NCI-H2171 treated with DMSO at 0.1 percent for 48 hours (cell line): ENCODE measurements at regions not wholly inside any gene's neighbourhood (a gene's known extent, or its start where the extent isn't known, plus 50 kb on each side); places are given as distances from the start of the nearest gene placed in this dataset.

Experiments
- DNase-seq: peaks from one replicate; lab custom pipeline; 2025; lab: John Stamatoyannopoulos, UW

GRCh38 chr1:187310038-187310631 is 481.4 kb downstream of the PLA2G4A start:
- no peak for DNase-seq

- no peak for DNase-seq
Observed at GRCh38 chr1:187313115-187313514, 484.4 kb downstream of the PLA2G4A start.

GRCh38 chr1:187326557-187326956 is 497.8 kb downstream of the PLA2G4A start:
- no peak for DNase-seq

GRCh38 chr1:187336441-187337168 is 507.9 kb downstream of the PLA2G4A start:
- DNase-seq: peak; percentile 65

- no peak for DNase-seq
Observed at GRCh38 chr1:187338762-187339412, 510.1 kb downstream of the PLA2G4A start.

GRCh38 chr1:187342495-187342894 is 513.7 kb downstream of the PLA2G4A start:
- DNase-seq: no peak

- DNase-seq: no peak
Observed at GRCh38 chr1:187374082-187374481, 545.3 kb downstream of the PLA2G4A start.

- no peak for DNase-seq
Observed at GRCh38 chr1:187374742-187375141, 546.0 kb downstream of the PLA2G4A start.

- DNase-seq: no peak
Observed at GRCh38 chr1:187383366-187383765, 554.6 kb downstream of the PLA2G4A start.

- no peak for DNase-seq
Observed at GRCh38 chr1:187384504-187384903, 555.8 kb downstream of the PLA2G4A start.

- no peak for DNase-seq
Observed at GRCh38 chr1:187390215-187390818, 561.6 kb downstream of the PLA2G4A start.

GRCh38 chr1:187396226-187396625 is 567.5 kb downstream of the PLA2G4A start:
- no peak for DNase-seq

GRCh38 chr1:187396929-187397796 is 568.4 kb downstream of the PLA2G4A start:
- DNase-seq: no peak

GRCh38 chr1:187408212-187409004 is 579.7 kb downstream of the PLA2G4A start:
- no peak for DNase-seq

GRCh38 chr1:187409341-187409740 is 580.6 kb downstream of the PLA2G4A start:
- no peak for DNase-seq

GRCh38 chr1:187411118-187411517 is 582.4 kb downstream of the PLA2G4A start:
- DNase-seq: no peak

GRCh38 chr1:187413405-187414169 is 584.8 kb downstream of the PLA2G4A start:
- DNase-seq: peak; percentile 61

- no peak for DNase-seq
Observed at GRCh38 chr1:187415065-187415464, 586.3 kb downstream of the PLA2G4A start.

GRCh38 chr1:187417520-187417919 is 588.8 kb downstream of the PLA2G4A start:
- DNase-seq: no peak

GRCh38 chr1:187433598-187433997 is 604.8 kb downstream of the PLA2G4A start:
- no peak for DNase-seq
